IMR-90 (cell line): ENCODE measurements at regions not wholly inside any gene's neighbourhood (a gene's known extent, or its start where the extent isn't known, plus 50 kb on each side); places are given as distances from the start of the nearest gene placed in this dataset.

Experiments
- ATAC-seq: fragments of 200-7000 bp; cut with Tn5 transposase; 2 replicates; pipeline ENCODE4 v1.9.1; 2020; ENCODE audit warnings: low read depth, mild to moderate bottlenecking, moderate library complexity
- BruUV-seq: library from RNA; stranded (reverse); fragments of 400-500 nt; replicated peaks from 2 replicates; lab custom pipeline; 2021; lab: Mats Ljungman, UMichigan
- CTCF ChIA-PET: fragments of 300-600 bp; formaldehyde crosslinking; extraction: SDS; loops from one replicate; lab custom pipeline; 2021; ENCODE audit warnings: antibody characterized with exemption; lab: Yijun Ruan, JAX
- POLR2A ChIA-PET: fragments of 300-600 bp; sonication (Branson Sonifier 250); formaldehyde crosslinking; loops from one replicate; lab custom pipeline; 2022; ENCODE audit warnings: antibody characterized with exemption; ENCODE audit not compliant: unreplicated experiment; lab: Charles Lee
- DNase-seq: peaks from one replicate; pipeline ENCODE4 v3.0.0; 2013
- H2AFZ ChIP-seq: replicated peaks from 2 replicates; pipeline ENCODE3; 2013; ENCODE audit warnings: low read length, mild to moderate bottlenecking; ENCODE audit not compliant: poor library complexity
- H2AK5ac ChIP-seq: 2 replicates; pipeline ENCODE4 v1.6.1; 2013; ENCODE audit warnings: low read depth, low read length, inconsistent platforms
- H2AK9ac ChIP-seq: replicated peaks from 2 replicates; pipeline ENCODE3; 2013; ENCODE audit warnings: mild to moderate bottlenecking, low read depth, low read length, moderate library complexity; ENCODE audit not compliant: poor library complexity
- H2BK120ac ChIP-seq: 2 replicates; pipeline ENCODE4 v1.6.1; 2013; ENCODE audit warnings: low read depth, low read length, inconsistent platforms
- H2BK15ac ChIP-seq: 3 replicates; pipeline ENCODE4 v1.6.1; 2013; ENCODE audit warnings: low read depth, low read length, inconsistent platforms
- H2BK20ac ChIP-seq: 2 replicates; pipeline ENCODE4 v1.6.1; 2013; ENCODE audit warnings: low read depth, mild to moderate bottlenecking, inconsistent platforms, low read length, moderate library complexity
- H2BK5ac ChIP-seq: 2 replicates; pipeline ENCODE4 v1.6.1; 2013; ENCODE audit warnings: mild to moderate bottlenecking, low read depth, low read length, inconsistent platforms; ENCODE audit not compliant: poor library complexity, severe bottlenecking
- H3K14ac ChIP-seq: replicated peaks from 2 replicates; pipeline ENCODE4 v1.6.1; 2013; ENCODE audit warnings: low read depth, low read length, inconsistent platforms
- H3K18ac ChIP-seq: 2 replicates; pipeline ENCODE4 v1.6.1; 2013; ENCODE audit warnings: low read depth, low read length, control low read depth
- H3K23ac ChIP-seq: 2 replicates; pipeline ENCODE4 v1.6.1; 2013; ENCODE audit warnings: low read depth, low read length, inconsistent platforms
- H3K27ac ChIP-seq: 2 replicates; pipeline ENCODE4 v1.5.1; 2013; ENCODE audit warnings: mild to moderate bottlenecking, control low read depth, low read length; ENCODE audit not compliant: insufficient read depth
- H3K27me3 ChIP-seq: 2 replicates; pipeline ENCODE4 v1.6.1; 2013; ENCODE audit warnings: low read length; ENCODE audit not compliant: control insufficient read depth, insufficient read depth
- H3K36me3 ChIP-seq: 2 replicates; pipeline ENCODE4 v1.6.1; 2013; ENCODE audit warnings: low read length, mixed read lengths; ENCODE audit not compliant: control insufficient read depth, insufficient read depth
- H3K4ac ChIP-seq: 2 replicates; pipeline ENCODE4 v1.6.1; 2013; ENCODE audit warnings: low read depth, low read length, inconsistent platforms
- H3K4me1 ChIP-seq: 2 replicates; pipeline ENCODE4 v1.6.1; 2013; ENCODE audit warnings: low read length, mixed read lengths; ENCODE audit not compliant: control insufficient read depth, insufficient read depth
- H3K4me2 ChIP-seq: 2 replicates; pipeline ENCODE4 v1.6.1; 2013; ENCODE audit warnings: low read depth, mild to moderate bottlenecking, control low read depth, low read length, moderate library complexity
- H3K4me3 ChIP-seq: 2 replicates; pipeline ENCODE4 v1.5.1; 2013; ENCODE audit warnings: low read depth, mild to moderate bottlenecking, control low read depth, low read length, moderate library complexity; ENCODE audit not compliant: insufficient read depth
- H3K56ac ChIP-seq: 2 replicates; pipeline ENCODE4 v1.6.1; 2013; ENCODE audit warnings: low read length, inconsistent platforms; ENCODE audit not compliant: insufficient read depth; ENCODE audit errors: extremely low read depth
- H3K79me1 ChIP-seq, 2 experiments: 2 replicates each; pipeline ENCODE4 v1.6.1; 2013; ENCODE audit warnings: low read length in 2 of 2, inconsistent platforms in 1 of 2, low read depth in 1 of 2
- H3K9ac ChIP-seq: 2 replicates; pipeline ENCODE4 v1.6.1; 2013; ENCODE audit warnings: low read depth, low read length, control low read depth
- H3K9me1 ChIP-seq: 2 replicates; pipeline ENCODE4 v1.6.1; 2013; ENCODE audit warnings: low read length, inconsistent platforms; ENCODE audit not compliant: insufficient read depth
- H3K9me3 ChIP-seq: 2 replicates; pipeline ENCODE4 v1.6.1; 2013; ENCODE audit warnings: low read length; ENCODE audit not compliant: control insufficient read depth, insufficient read depth
- H4K20me1 ChIP-seq: 2 replicates; pipeline ENCODE4 v1.6.1; 2013; ENCODE audit warnings: low read length, inconsistent platforms; ENCODE audit not compliant: insufficient read depth
- H4K5ac ChIP-seq: 2 replicates; pipeline ENCODE4 v1.6.1; 2013; ENCODE audit warnings: mild to moderate bottlenecking, low read depth, low read length, control low read depth
- H4K8ac ChIP-seq, 2 experiments: 2 replicates each; pipeline ENCODE4 v1.6.1; 2013; ENCODE audit warnings: low read depth in 2 of 2, low read length in 2 of 2, control low read depth in 1 of 2, inconsistent platforms in 1 of 2
- H4K91ac ChIP-seq: 2 replicates; pipeline ENCODE4 v1.6.1; 2013; ENCODE audit warnings: low read depth, low read length, inconsistent platforms; ENCODE audit not compliant: insufficient read depth
- BHLHE40 ChIP-seq: fragments of 150-350 bp; IDR thresholded peaks from 2 replicates; pipeline ENCODE4 v1.6.1; 2016; ENCODE audit warnings: mild to moderate bottlenecking, low read depth, low read length
- CEBPB ChIP-seq: IDR thresholded peaks from 2 replicates; pipeline ENCODE4 v1.6.1; 2012; ENCODE audit warnings: low read depth, low read length, improper control_type of control experiment
- CTCF ChIP-seq: conservative IDR thresholded peaks from 2 replicates; pipeline ENCODE4 v1.5.1; 2012; ENCODE audit warnings: mild to moderate bottlenecking, low read depth, low read length, improper control_type of control experiment
- ELK1 ChIP-seq: fragments of 150-350 bp; IDR thresholded peaks from 2 replicates; pipeline ENCODE4 v1.6.1; 2016; ENCODE audit warnings: low read depth, mild to moderate bottlenecking, low read length, moderate library complexity, borderline replicate concordance
- FOS ChIP-seq: fragments of 150-350 bp; IDR thresholded peaks from 2 replicates; pipeline ENCODE4 v1.6.1; 2016; ENCODE audit warnings: low read depth, low read length
- MAFK ChIP-seq: IDR thresholded peaks from 2 replicates; pipeline ENCODE4 v1.6.1; 2012; ENCODE audit warnings: low read depth, low read length, improper control_type of control experiment
- MXI1 ChIP-seq: IDR thresholded peaks from 2 replicates; pipeline ENCODE4 v1.6.1; 2012; ENCODE audit warnings: low read depth, mild to moderate bottlenecking, low read length, moderate library complexity, borderline replicate concordance
- NFE2L2 ChIP-seq: fragments of 150-350 bp; IDR thresholded peaks from 2 replicates; pipeline ENCODE4 v1.6.1; 2016; ENCODE audit warnings: low read depth, mild to moderate bottlenecking, low read length
- POLR2A ChIP-seq: IDR thresholded peaks from 2 replicates; pipeline ENCODE4 v1.6.1; 2012; ENCODE audit warnings: mild to moderate bottlenecking, low read depth, low read length
- RAD21 ChIP-seq: IDR thresholded peaks from 2 replicates; pipeline ENCODE4 v1.6.1; 2012; ENCODE audit warnings: low read length, improper control_type of control experiment
- RCOR1 ChIP-seq: IDR thresholded peaks from 2 replicates; pipeline ENCODE4 v1.6.1; 2012; ENCODE audit warnings: mild to moderate bottlenecking, low read length, improper control_type of control experiment; ENCODE audit not compliant: insufficient replicate concordance
- RFX5 ChIP-seq: IDR thresholded peaks from 2 replicates; pipeline ENCODE4 v1.8.0; 2012; ENCODE audit warnings: low read depth, mild to moderate bottlenecking, low read length, moderate library complexity
- SMC3 ChIP-seq: fragments of 150-350 bp; IDR thresholded peaks from 2 replicates; pipeline ENCODE4 v1.6.1; 2016; ENCODE audit warnings: low read depth, mild to moderate bottlenecking, antibody characterized with exemption, low read length, moderate library complexity
- USF2 ChIP-seq: fragments of 150-350 bp; IDR thresholded peaks from 2 replicates; pipeline ENCODE4 v1.6.1; 2017; ENCODE audit warnings: mild to moderate bottlenecking, antibody characterized with exemption, low read length, low read depth
- dilution Hi-C: fragments of 300-500 bp; cut with HindIII; formaldehyde crosslinking; loops from one replicate; pipeline ENCODE4 v1.14.3; 2018; ENCODE audit warnings: low sequenced_read_pairs; ENCODE audit not compliant: unreplicated experiment
- in situ Hi-C: fragments of 300-500 bp; cut with MboI; formaldehyde crosslinking; loops from 3 replicates; pipeline ENCODE4 v1.14.3; 2019; ENCODE audit warnings: low sequenced_read_pairs, inconsistent platforms, mixed read lengths
- intact Hi-C: fragments of 100-400 bp; cut with micrococcal nuclease; formaldehyde crosslinking; loops from 2 replicates; pipeline ENCODE4 v1.10.0; 2022

GRCh38 chr2:183803596-183803995 lies 679.4 kb downstream of the NUP35 start:
- H3K4ac ChIP-seq: no peak overlapping the region
- no peaks in the 10 kb centered on the region for H3K79me1 ChIP-seq
- in situ Hi-C loops: no loop called here
- ATAC-seq: no peak
- ChIA-PET POLR2A (no interaction called here), CTCF (no interaction called here)
- no peak overlapping the region for H4K5ac ChIP-seq
- intact Hi-C loops: no loop called here
- dilution Hi-C loops: no loop called here
- no peak overlapping the region for H4K91ac ChIP-seq
- no peak for TF ChIP-seq POLR2A
- TF ChIP-seq MAFK: no peak
- no peak for TF ChIP-seq CEBPB
- TF ChIP-seq USF2: no peak
- TF ChIP-seq SMC3: no peak
- TF ChIP-seq MXI1: no peak
- TF ChIP-seq BHLHE40: no peak
- TF ChIP-seq FOS: no peak
- TF ChIP-seq RAD21: no peak
- no peak for TF ChIP-seq ELK1
- no peak for TF ChIP-seq CTCF
- TF ChIP-seq NFE2L2: no peak
- no peak for TF ChIP-seq RCOR1
- no peak for TF ChIP-seq RFX5
- H2BK5ac ChIP-seq: no peak overlapping the region
- H3K14ac ChIP-seq: no peak overlapping the region
- no peak overlapping the region for H2AFZ ChIP-seq
- peaks cover 11% of the 10 kb centered on the region for H3K9me3 ChIP-seq
- no peak overlapping the region for H2AK5ac ChIP-seq
- no peaks in the 10 kb centered on the region for H3K9me1 ChIP-seq
- no peak overlapping the region for H3K27ac ChIP-seq
- H3K27me3 ChIP-seq: no peaks in the 10 kb centered on the region
- H3K18ac ChIP-seq: no peak overlapping the region
- H2BK20ac ChIP-seq: no peak overlapping the region
- no peak overlapping the region for H3K23ac ChIP-seq
- H3K4me2 ChIP-seq: no peak overlapping the region
- no TSS peak for BruUV-seq
- no peak overlapping the region for H2BK120ac ChIP-seq
- no peak overlapping the region for H2AK9ac ChIP-seq
- no peak overlapping the region for H3K56ac ChIP-seq
- no peak overlapping the region for H3K4me3 ChIP-seq
- no peak overlapping the region for H3K9ac ChIP-seq
- no peak overlapping the region for H2BK15ac ChIP-seq
- no peaks in the 10 kb centered on the region for H4K20me1 ChIP-seq
- H4K8ac ChIP-seq: no peak overlapping the region
- H3K4me1 ChIP-seq: no peaks in the 10 kb centered on the region
- no peaks in the 10 kb centered on the region for H3K36me3 ChIP-seq
- no peak for DNase-seq
